H1 (cell line): ENCODE measurements at regions not wholly inside any gene's neighbourhood (a gene's known extent, or its start where the extent isn't known, plus 50 kb on each side); places are given as distances from the start of the nearest gene placed in this dataset.

ENCODE experiments used
- CBX5 ChIP-seq: fragments of 300-800, 300-1000 bp; sonication (generic); IDR thresholded peaks from 2 replicates; pipeline ENCODE4 v1.7.1; 2016; ENCODE audit warnings: antibody characterized with exemption, low read length, low read depth
- JUN ChIP-seq: IDR thresholded peaks from 2 replicates; pipeline ENCODE4 v1.6.1; 2011; ENCODE audit warnings: low read depth, mild to moderate bottlenecking, improper control_type of control experiment, low read length
- SIX5 ChIP-seq: IDR thresholded peaks from 2 replicates; pipeline ENCODE4 v1.6.1; 2011; ENCODE audit warnings: mild to moderate bottlenecking, low read depth, low read length
- SUZ12 ChIP-seq: fragments of 200-600 bp; sonication (generic); IDR thresholded peaks from 2 replicates; pipeline ENCODE4 v1.6.1; 2012; ENCODE audit warnings: mild to moderate bottlenecking, inconsistent platforms, low read length, moderate library complexity, mixed read lengths
- TF ChIP-seq, protein P1 (sequence below): IDR thresholded peaks from 2 replicates; pipeline ENCODE4 v1.6.1; 2011; ENCODE audit warnings: low read length, improper control_type of control experiment

- TF ChIP-seq, protein P1, sequence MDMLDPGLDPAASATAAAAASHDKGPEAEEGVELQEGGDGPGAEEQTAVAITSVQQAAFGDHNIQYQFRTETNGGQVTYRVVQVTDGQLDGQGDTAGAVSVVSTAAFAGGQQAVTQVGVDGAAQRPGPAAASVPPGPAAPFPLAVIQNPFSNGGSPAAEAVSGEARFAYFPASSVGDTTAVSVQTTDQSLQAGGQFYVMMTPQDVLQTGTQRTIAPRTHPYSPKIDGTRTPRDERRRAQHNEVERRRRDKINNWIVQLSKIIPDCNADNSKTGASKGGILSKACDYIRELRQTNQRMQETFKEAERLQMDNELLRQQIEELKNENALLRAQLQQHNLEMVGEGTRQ: no peak
- TF ChIP-seq CBX5 (no peak), JUN (no peak), SIX5 (no peak), SUZ12 (no peak)
These were observed 1602.3 kb downstream of the C4orf33 start (continued) for GRCh38 chr4:130698251-130698650.
